ENCODE measurements at regions not wholly inside any gene's neighbourhood (a gene's known extent, or its start where the extent isn't known, plus 50 kb on each side); places are given as distances from the start of the nearest gene placed in this dataset.

DNA sequence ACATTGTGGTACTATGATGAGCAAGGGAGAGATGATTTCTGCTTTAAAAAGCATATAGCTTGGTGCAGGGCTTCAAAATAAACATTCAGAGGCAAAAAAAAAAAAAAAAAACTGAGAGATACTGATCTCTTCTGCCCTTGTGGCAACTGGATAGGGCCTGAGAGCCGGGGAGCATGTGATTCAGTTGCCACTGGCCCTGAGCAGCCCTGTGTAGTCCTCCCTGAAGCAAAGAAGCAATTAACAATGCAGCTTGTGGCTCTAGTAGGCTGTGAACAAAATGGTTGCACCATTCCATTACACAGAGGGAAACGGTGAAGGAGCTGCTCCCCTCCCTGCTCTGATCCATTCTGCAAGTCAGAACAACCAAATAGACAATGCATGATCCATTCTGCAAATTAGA lies 347.5 kb upstream of the DAB2 start:
- ATAC-seq (ENCODE audit: insufficient read depth, low FRiP score) (no peak), DNase-seq (no peak)
- H3K9ac ChIP-seq (ENCODE audit: insufficient read depth in 1 of 2, low read length in 2 of 2) = no peak overlapping the region
- H3K27me3 ChIP-seq (ENCODE audit: control insufficient read depth in 3 of 3, insufficient read depth in 3 of 3, low read length in 2 of 3) = no peaks in the 10 kb centered on the region
- WGBS, 2 donors = 72 to 77% methylated on average over 2 of the region's 2 CpGs
- no peaks in the 10 kb centered on the region for H3K4me1 ChIP-seq (ENCODE audit: control insufficient read depth in 5 of 5, insufficient read depth in 5 of 5, low read length in 5 of 5)
- no peaks in the 10 kb centered on the region for H3K9me3 ChIP-seq (ENCODE audit: control insufficient read depth in 4 of 4, insufficient read depth in 3 of 4, low read length in 3 of 4)
- no peaks in the 10 kb centered on the region for H3K36me3 ChIP-seq (ENCODE audit: control insufficient read depth in 4 of 4, insufficient read depth in 4 of 4, low read length in 4 of 4)
- H3K27ac ChIP-seq (ENCODE audit: low read depth in 1 of 2, low read length in 1 of 2) = no peak overlapping the region
- H3K4me3 ChIP-seq = no peak overlapping the region
- TF ChIP-seq, protein P1, sequence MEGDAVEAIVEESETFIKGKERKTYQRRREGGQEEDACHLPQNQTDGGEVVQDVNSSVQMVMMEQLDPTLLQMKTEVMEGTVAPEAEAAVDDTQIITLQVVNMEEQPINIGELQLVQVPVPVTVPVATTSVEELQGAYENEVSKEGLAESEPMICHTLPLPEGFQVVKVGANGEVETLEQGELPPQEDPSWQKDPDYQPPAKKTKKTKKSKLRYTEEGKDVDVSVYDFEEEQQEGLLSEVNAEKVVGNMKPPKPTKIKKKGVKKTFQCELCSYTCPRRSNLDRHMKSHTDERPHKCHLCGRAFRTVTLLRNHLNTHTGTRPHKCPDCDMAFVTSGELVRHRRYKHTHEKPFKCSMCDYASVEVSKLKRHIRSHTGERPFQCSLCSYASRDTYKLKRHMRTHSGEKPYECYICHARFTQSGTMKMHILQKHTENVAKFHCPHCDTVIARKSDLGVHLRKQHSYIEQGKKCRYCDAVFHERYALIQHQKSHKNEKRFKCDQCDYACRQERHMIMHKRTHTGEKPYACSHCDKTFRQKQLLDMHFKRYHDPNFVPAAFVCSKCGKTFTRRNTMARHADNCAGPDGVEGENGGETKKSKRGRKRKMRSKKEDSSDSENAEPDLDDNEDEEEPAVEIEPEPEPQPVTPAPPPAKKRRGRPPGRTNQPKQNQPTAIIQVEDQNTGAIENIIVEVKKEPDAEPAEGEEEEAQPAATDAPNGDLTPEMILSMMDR (IDR thresholded peaks at IDR 0.05; ENCODE audit: control extremely low read depth, extremely low read depth) = no peak

DNA sequence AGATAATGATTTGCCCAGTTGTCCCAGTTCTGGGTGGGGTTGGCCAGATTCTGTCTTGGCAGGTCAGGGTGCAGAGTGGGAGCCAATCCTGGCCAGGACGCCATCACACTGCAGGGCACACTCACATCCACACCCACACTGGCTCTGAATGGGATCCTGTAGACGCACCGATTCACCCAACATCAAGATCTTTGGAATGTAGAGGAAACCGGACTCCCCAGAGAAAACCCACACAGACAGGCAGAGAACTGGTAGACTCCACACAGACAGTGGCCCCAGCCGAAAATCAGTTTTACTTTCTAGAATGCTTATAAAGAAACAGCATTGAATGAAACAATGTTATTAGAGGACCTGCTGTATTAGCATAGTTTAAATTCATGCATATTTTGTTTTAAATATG lies 343.1 kb upstream of the DAB2 start:
- Histone ChIP-seq H3K36me3 (ENCODE audit: control insufficient read depth in 4 of 4, insufficient read depth in 4 of 4, low read length in 4 of 4) (no peaks in the 10 kb centered on the region), H3K27ac (ENCODE audit: low read depth in 1 of 2, low read length in 1 of 2) (no peak overlapping the region), H3K27me3 (ENCODE audit: control insufficient read depth in 3 of 3, insufficient read depth in 3 of 3, low read length in 2 of 3) (no peaks in the 10 kb centered on the region), H3K4me1 (ENCODE audit: control insufficient read depth in 5 of 5, insufficient read depth in 5 of 5, low read length in 5 of 5) (no peaks in the 10 kb centered on the region), H3K9ac (ENCODE audit: insufficient read depth in 1 of 2, low read length in 2 of 2) (no peak overlapping the region), H3K9me3 (ENCODE audit: control insufficient read depth in 4 of 4, insufficient read depth in 3 of 4, low read length in 3 of 4) (no peaks in the 10 kb centered on the region), H3K4me3 (no peak overlapping the region)
- WGBS, 2 donors = 90 to 96% methylated on average over 5 of the region's 5 CpGs
- TF ChIP-seq, protein P1 (IDR thresholded peaks at IDR 0.05; ENCODE audit: control extremely low read depth, extremely low read depth) = no peak
- no peak for DNase-seq
- ATAC-seq (ENCODE audit: insufficient read depth, low FRiP score) = no peak

DNA sequence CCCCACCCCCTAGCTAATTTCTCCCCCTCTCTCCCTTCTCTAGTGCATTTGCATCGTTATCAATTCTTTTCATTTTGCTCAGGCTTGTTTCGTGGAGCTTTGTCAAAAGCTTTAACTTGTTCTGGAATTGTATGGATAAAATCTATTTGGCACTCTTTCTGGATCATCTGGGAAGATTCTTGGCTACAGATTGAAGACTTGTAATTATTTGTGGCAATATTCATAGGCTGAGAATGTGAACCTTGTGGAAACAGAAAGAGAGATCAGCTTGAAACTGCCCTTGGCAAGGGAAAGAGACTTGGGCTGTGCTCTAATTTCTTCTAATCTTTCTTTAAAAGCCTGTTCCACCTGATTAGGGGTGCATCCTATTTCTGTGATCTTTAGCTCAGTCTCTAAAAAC lies 340.6 kb upstream of the DAB2 start:
- TF ChIP-seq, protein P1 (IDR thresholded peaks at IDR 0.05; ENCODE audit: control extremely low read depth, extremely low read depth) = no peak
- Histone ChIP-seq H3K36me3 (ENCODE audit: control insufficient read depth in 4 of 4, insufficient read depth in 4 of 4, low read length in 4 of 4) (no peaks in the 10 kb centered on the region), H3K27ac (ENCODE audit: low read depth in 1 of 2, low read length in 1 of 2) (no peak overlapping the region), H3K4me1 (ENCODE audit: control insufficient read depth in 5 of 5, insufficient read depth in 5 of 5, low read length in 5 of 5) (peaks cover 0 to 5% (median 0%) of the 10 kb centered on the region in 5 donors), H3K9me3 (ENCODE audit: control insufficient read depth in 4 of 4, insufficient read depth in 3 of 4, low read length in 3 of 4) (no peaks in the 10 kb centered on the region), H3K4me3 (no peak overlapping the region), H3K9ac (ENCODE audit: insufficient read depth in 1 of 2, low read length in 2 of 2) (no peak overlapping the region), H3K27me3 (ENCODE audit: control insufficient read depth in 3 of 3, insufficient read depth in 3 of 3, low read length in 2 of 3) (no peaks in the 10 kb centered on the region)
- no peak for ATAC-seq (ENCODE audit: insufficient read depth, low FRiP score)
- DNase-seq = peak in 2 of 3 donors; percentile 55 to 62
- WGBS, 2 donors = 61 to 78% methylated on average over 2 of the region's 2 CpGs

DNA sequence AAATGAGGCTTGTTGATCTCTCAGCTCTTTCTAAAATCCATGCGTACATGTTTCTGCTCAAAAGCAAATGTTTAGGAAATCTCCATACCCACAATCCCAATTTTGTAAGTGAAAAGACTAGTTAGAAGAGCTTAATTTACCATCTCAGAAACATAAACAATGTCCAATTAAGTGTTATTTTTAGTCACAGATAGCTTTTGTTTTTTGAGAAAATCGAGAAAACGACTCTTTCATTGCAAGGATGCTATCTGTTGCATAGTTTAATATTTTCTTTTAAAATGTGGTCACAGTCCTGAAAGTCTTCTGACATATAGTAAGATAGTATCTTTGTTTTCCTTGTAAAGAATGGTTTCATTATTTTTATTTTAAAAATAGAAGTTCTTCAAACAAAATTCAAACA lies 338.0 kb upstream of the DAB2 start:
- Histone ChIP-seq H3K4me1 (ENCODE audit: control insufficient read depth in 5 of 5, insufficient read depth in 5 of 5, low read length in 5 of 5) (peaks cover 0 to 18% (median 0%) of the 10 kb centered on the region in 5 donors), H3K9me3 (ENCODE audit: control insufficient read depth in 4 of 4, insufficient read depth in 3 of 4, low read length in 3 of 4) (no peaks in the 10 kb centered on the region), H3K9ac (ENCODE audit: insufficient read depth in 1 of 2, low read length in 2 of 2) (no peak overlapping the region), H3K27me3 (ENCODE audit: control insufficient read depth in 3 of 3, insufficient read depth in 3 of 3, low read length in 2 of 3) (no peaks in the 10 kb centered on the region), H3K27ac (ENCODE audit: low read depth in 1 of 2, low read length in 1 of 2) (no peak overlapping the region), H3K36me3 (ENCODE audit: control insufficient read depth in 4 of 4, insufficient read depth in 4 of 4, low read length in 4 of 4) (no peaks in the 10 kb centered on the region), H3K4me3 (no peak overlapping the region)
- TF ChIP-seq, protein P1 (IDR thresholded peaks at IDR 0.05; ENCODE audit: control extremely low read depth, extremely low read depth) = no peak
- 91 to 96% methylated on average over 3 of the region's 3 CpGs for WGBS, 2 donors
- no peak for ATAC-seq (ENCODE audit: insufficient read depth, low FRiP score)
- no peak for DNase-seq
